Upper lobe of left lung (tissue), 6 donors: ENCODE measurements at regions not wholly inside any gene's neighbourhood (a gene's known extent, or its start where the extent isn't known, plus 50 kb on each side); places are given as distances from the start of the nearest gene placed in this dataset.

Source experiments
- ATAC-seq, 2 donors: fragments of 200-7000 bp; cut with Tn5 transposase; one replicate each; pipeline ENCODE4 v1.9.1; 2022; ENCODE audit warnings: mild to moderate bottlenecking in 2 of 2, moderate library complexity in 2 of 2; ENCODE audit not compliant: low FRiP score in 2 of 2
- DNase-seq, 2 donors: peaks; one replicate each; pipeline ENCODE4 v3.0.0-alpha.2; 2019 to 2020
- H3K27ac ChIP-seq, 4 donors: fragments of 200-600 bp; sonication (generic); one replicate each; pipeline ENCODE4 v1.5.1; 2016 to 2019
- H3K27me3 ChIP-seq, 4 donors: fragments of 200-600 bp; sonication (generic); one replicate each; pipeline ENCODE4 v1.5.1; 2017 to 2019
- H3K36me3 ChIP-seq, 4 donors: fragments of 200-600 bp; sonication (generic); one replicate each; pipeline ENCODE4 v1.5.1; 2016 to 2019
- H3K4me1 ChIP-seq, 4 donors: fragments of 200-600 bp; sonication (generic); one replicate each; pipeline ENCODE4 v1.5.1; 2018 to 2019
- H3K4me3 ChIP-seq, 4 donors: fragments of 200-600 bp; sonication (generic); one replicate each; pipeline ENCODE4 v1.5.1; 2017 to 2019; ENCODE audit warnings: mild to moderate bottlenecking in 2 of 4, moderate library complexity in 1 of 4
- H3K9me3 ChIP-seq, 4 donors: fragments of 200-600 bp; sonication (generic); one replicate each; pipeline ENCODE4 v1.5.1; 2018 to 2019
- EP300 ChIP-seq, 4 donors: sonication (generic); formaldehyde crosslinking; IDR thresholded peaks; one replicate each; pipeline ENCODE4 v1.5.1; 2017; ENCODE audit warnings: antibody characterized with exemption in 4 of 4, control low read depth in 2 of 4
- POLR2A ChIP-seq, 4 donors: fragments of 450-650 bp; IDR thresholded peaks; one replicate each; pipeline ENCODE4 v1.5.1; 2016 to 2017; ENCODE audit warnings: antibody characterized with exemption in 4 of 4, mild to moderate bottlenecking in 2 of 4
- POLR2AphosphoS5 ChIP-seq, 2 donors: sonication (generic); formaldehyde crosslinking; IDR thresholded peaks; one replicate each; pipeline ENCODE4 v1.5.1; 2017; ENCODE audit warnings: antibody characterized with exemption in 2 of 2
- WGBS, 2 donors: methylation state at CpG; one replicate each; pipeline ENCODE4 v1.1.5; 2017 to 2018; 5-methylcytosine and 5-hydroxymethylcytosine counted together
- TF ChIP-seq, protein P1 (sequence below), 6 experiments: fragments of 450-650 bp in 4 of 6; fragments of 200-600 bp in 2 of 6; sonication (generic) in 2 of 6; IDR thresholded peaks; one replicate each; pipeline ENCODE4 v1.5.1; 2016 to 2019; ENCODE audit warnings: antibody characterized with exemption in 6 of 6
- donor health status: DM: no; HTN: no; CAD: no; lungs with moderate emphysema.
- donor health status: DM: no; HTN: yes; CAD: no; lungs with severe emphysema.

DNA sequence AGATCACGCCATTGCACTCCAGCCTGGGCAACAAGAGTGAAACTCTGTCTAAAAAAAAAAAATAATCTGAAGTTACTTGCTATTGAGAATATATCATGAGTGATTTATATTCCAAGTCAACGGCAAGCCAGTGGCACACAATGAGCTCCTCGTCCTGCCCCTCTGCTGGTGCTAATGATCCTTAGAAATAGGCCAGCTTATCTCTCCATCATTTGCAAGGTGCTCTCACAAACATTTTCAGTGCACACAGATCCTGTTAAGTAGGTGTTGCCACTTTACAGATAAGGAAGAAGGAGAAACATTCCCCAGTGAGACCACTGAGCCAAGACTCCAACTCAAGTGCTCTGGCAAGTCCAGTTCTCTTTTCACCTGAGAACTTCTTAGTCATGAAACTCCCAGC, 91.3 kb upstream of the GPR45 start:
- no peaks in the 10 kb centered on the region for H3K9me3 ChIP-seq
- H3K4me1 ChIP-seq = no peaks in the 10 kb centered on the region
- H3K4me3 ChIP-seq = no peak overlapping the region
- DNase-seq (no peak), ATAC-seq (no peak)
- 87 to 88% methylated on average over 3 of the region's 3 CpGs for WGBS, 2 donors
- TF ChIP-seq, protein P1, sequence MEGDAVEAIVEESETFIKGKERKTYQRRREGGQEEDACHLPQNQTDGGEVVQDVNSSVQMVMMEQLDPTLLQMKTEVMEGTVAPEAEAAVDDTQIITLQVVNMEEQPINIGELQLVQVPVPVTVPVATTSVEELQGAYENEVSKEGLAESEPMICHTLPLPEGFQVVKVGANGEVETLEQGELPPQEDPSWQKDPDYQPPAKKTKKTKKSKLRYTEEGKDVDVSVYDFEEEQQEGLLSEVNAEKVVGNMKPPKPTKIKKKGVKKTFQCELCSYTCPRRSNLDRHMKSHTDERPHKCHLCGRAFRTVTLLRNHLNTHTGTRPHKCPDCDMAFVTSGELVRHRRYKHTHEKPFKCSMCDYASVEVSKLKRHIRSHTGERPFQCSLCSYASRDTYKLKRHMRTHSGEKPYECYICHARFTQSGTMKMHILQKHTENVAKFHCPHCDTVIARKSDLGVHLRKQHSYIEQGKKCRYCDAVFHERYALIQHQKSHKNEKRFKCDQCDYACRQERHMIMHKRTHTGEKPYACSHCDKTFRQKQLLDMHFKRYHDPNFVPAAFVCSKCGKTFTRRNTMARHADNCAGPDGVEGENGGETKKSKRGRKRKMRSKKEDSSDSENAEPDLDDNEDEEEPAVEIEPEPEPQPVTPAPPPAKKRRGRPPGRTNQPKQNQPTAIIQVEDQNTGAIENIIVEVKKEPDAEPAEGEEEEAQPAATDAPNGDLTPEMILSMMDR (IDR thresholded peaks at IDR 0.05) = no peak
- TF ChIP-seq POLR2A (IDR thresholded peaks at IDR 0.05) (no peak), POLR2AphosphoS5 (IDR thresholded peaks at IDR 0.05) (no peak), EP300 (IDR thresholded peaks at IDR 0.05) (no peak)
- H3K27me3 ChIP-seq = no peaks in the 10 kb centered on the region
- H3K36me3 ChIP-seq = no peaks in the 10 kb centered on the region
- H3K27ac ChIP-seq = no peak overlapping the region

DNA sequence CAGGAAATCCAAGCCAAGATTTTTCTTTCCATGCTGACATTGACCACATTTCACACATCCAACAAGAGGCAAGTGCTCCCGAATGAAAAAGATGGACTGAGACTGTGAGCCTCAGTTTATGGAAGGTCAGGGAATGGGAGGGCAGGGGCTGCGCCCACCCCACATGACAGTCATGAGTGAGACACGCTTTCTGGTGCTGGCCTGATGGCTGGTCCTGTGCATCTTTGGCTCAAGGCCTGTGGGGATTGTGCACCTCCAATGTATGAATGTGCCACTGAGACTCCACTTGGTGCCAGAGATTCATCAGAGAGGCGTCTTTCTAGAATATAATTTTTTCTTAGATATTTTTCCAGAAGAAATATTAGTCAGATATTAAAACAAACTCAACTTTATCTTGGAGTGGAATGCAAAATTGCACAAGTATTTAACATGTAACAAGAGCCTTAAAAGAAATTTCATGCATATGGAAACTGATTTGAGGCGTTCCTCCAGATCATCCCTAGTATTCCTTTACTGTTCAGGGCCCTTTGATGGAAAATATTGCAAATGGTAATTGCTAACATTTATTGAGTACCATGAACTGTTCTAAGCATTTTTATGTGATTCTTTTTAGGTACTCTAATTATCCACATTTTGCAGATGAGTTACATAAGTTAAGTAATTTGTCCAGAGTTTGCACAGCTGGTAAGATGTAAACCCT, 87.3 kb upstream of the GPR45 start:
- no peak for TF ChIP-seq POLR2AphosphoS5 (IDR thresholded peaks at IDR 0.05)
- TF ChIP-seq, protein P1 (IDR thresholded peaks at IDR 0.05) = no peak
- TF ChIP-seq EP300 (IDR thresholded peaks at IDR 0.05) = no peak
- no peak for TF ChIP-seq POLR2A (IDR thresholded peaks at IDR 0.05)

DNA sequence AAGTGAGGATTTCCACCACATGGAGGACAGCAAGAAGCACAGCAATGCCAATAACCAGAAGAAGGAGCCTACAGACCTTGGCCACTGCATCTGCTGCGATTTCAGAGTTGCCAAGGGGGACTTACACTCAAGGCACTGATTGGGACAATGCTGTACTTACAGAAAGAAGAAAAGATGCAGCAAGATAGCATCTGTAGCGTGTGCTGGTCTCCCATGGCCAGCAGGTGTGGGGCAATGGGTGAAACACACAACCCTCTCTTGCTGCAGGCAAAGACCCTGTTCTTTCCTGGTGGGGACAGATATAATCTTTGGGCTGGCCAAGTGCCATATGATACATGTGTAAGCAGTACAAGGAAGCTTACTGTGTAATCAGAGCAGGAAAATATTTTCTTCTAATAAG, 85.4 kb upstream of the GPR45 start:
- Histone ChIP-seq H3K4me3 (no peak overlapping the region), H3K27ac (no peak overlapping the region), H3K27me3 (no peaks in the 10 kb centered on the region), H3K36me3 (no peaks in the 10 kb centered on the region), H3K4me1 (no peaks in the 10 kb centered on the region), H3K9me3 (no peaks in the 10 kb centered on the region)
- 82 to 84% methylated on average over 2 of the region's 2 CpGs for WGBS, 2 donors
- no peak for ATAC-seq
- TF ChIP-seq POLR2A (IDR thresholded peaks at IDR 0.05) = no peak
- no peak for TF ChIP-seq POLR2AphosphoS5 (IDR thresholded peaks at IDR 0.05)
- TF ChIP-seq, protein P1 (IDR thresholded peaks at IDR 0.05) = no peak
- TF ChIP-seq EP300 (IDR thresholded peaks at IDR 0.05) = no peak
- no peak for DNase-seq

More for the DNA sequence above, 87.3 kb upstream of the GPR45 start:
- DNase-seq (no peak), ATAC-seq (no peak)
- Histone ChIP-seq H3K4me3 (no peak overlapping the region), H3K36me3 (no peaks in the 10 kb centered on the region), H3K27ac (no peak overlapping the region), H3K9me3 (no peaks in the 10 kb centered on the region), H3K27me3 (no peaks in the 10 kb centered on the region), H3K4me1 (no peaks in the 10 kb centered on the region)
- 82 to 94% methylated on average over 5 of the region's 5 CpGs for whole genome bisulfite sequencing, 2 donors

DNA sequence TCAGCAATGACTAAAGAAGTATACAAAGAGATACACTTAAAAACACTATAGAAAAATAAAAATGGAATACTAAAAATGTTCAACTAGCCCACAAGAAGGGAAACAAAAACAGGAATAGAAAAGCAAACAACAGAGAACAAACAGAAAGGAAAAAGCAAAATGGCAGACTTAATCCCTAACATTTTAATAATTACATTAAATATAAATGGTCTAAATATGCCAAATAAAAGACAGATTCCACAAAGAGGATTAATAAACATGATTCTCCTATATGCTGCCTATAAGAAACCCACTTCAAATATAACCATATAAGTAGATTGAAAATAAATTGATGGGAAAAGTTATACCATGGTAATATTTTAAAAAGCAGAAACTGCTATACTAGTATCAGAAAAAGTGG, 83.5 kb upstream of the GPR45 start:
- ATAC-seq (no peak), DNase-seq (no peak)
- no peaks in the 10 kb centered on the region for H3K4me1 ChIP-seq
- no peak overlapping the region for H3K27ac ChIP-seq
- no peaks in the 10 kb centered on the region for H3K27me3 ChIP-seq
- no peak overlapping the region for H3K4me3 ChIP-seq
- H3K36me3 ChIP-seq = no peaks in the 10 kb centered on the region
- H3K9me3 ChIP-seq = no peaks in the 10 kb centered on the region
- TF ChIP-seq, protein P1 (IDR thresholded peaks at IDR 0.05) = no peak
- no peak for TF ChIP-seq POLR2AphosphoS5 (IDR thresholded peaks at IDR 0.05)
- no peak for TF ChIP-seq POLR2A (IDR thresholded peaks at IDR 0.05)
- no peak for TF ChIP-seq EP300 (IDR thresholded peaks at IDR 0.05)

DNA sequence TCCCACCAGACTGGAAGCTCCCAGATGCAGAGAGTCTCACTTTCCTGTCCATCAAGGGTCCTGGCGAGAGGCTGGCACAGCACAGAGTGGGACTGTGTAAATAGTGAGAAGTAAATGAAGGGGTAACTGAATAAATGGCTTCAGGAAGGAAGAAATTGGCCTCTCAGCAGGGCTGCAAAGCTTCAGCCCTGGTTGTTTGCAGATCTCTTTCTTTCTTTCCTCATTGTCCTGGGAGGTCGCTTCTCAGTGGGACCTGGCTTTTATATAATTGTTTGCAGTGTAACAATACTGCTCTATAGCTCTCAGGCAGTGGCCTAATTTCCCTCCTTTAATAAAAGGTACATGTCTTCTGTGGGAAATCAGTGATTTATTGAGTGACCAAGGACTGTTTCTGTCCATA, 74.9 kb upstream of the GPR45 start:
- TF ChIP-seq EP300 (IDR thresholded peaks at IDR 0.05) (no peak), POLR2AphosphoS5 (IDR thresholded peaks at IDR 0.05) (no peak), POLR2A (IDR thresholded peaks at IDR 0.05) (no peak)
- TF ChIP-seq, protein P1 (IDR thresholded peaks at IDR 0.05) = no peak
- H3K4me3 ChIP-seq = no peak overlapping the region
- H3K9me3 ChIP-seq = no peaks in the 10 kb centered on the region
- no peaks in the 10 kb centered on the region for H3K27me3 ChIP-seq
- DNase-seq (no peak), ATAC-seq (no peak)
- no peaks in the 10 kb centered on the region for H3K4me1 ChIP-seq
- no peak overlapping the region for H3K27ac ChIP-seq
- no peaks in the 10 kb centered on the region for H3K36me3 ChIP-seq
- WGBS, 2 donors = 54 to 58% methylated on average over 2 of the region's 2 CpGs
